GM12878 (cell line): ENCODE measurements at regions not wholly inside any gene's neighbourhood (a gene's known extent, or its start where the extent isn't known, plus 50 kb on each side); places are given as distances from the start of the nearest gene placed in this dataset.

ENCODE experiments used
- ATAC-seq: fragments of 200-7000 bp; cut with Tn5 transposase; 3 replicates; pipeline ENCODE4 v1.9.1; 2020; ENCODE audit warnings: mild to moderate bottlenecking, moderate library complexity
- BruUV-seq: library from RNA; stranded (reverse); fragments of 400-500 nt; replicated peaks from 2 replicates; lab custom pipeline; 2021; lab: Mats Ljungman, UMichigan
- CTCF ChIA-PET: fragments of 300-600 bp; sonication (Branson Sonifier 250); formaldehyde crosslinking; extraction: SDS; loops from one replicate; lab custom pipeline; 2021; ENCODE audit warnings: inconsistent platforms; lab: Yijun Ruan, JAX
- POLR2A ChIA-PET: fragments of 350-600 bp; formaldehyde crosslinking; extraction: SDS; loops from one replicate; lab custom pipeline; 2021; ENCODE audit warnings: inconsistent platforms; lab: Charles Lee
- RAD21 ChIA-PET: fragments of 300-600 bp; sonication (Branson Sonifier 250); formaldehyde crosslinking; loops from one replicate; lab custom pipeline; 2023; ENCODE audit warnings: antibody characterized with exemption; ENCODE audit not compliant: unreplicated experiment; lab: Charles Lee
- SMC1A ChIA-PET: fragments of 300-600 bp; sonication (Branson Sonifier 250); formaldehyde crosslinking; loops from one replicate; lab custom pipeline; 2023; ENCODE audit not compliant: unreplicated experiment, uncharacterized antibody; lab: Charles Lee
- DNase-seq: peaks from one replicate; pipeline ENCODE4 v3.0.0-alpha.2; 2011; ENCODE audit warnings: low read depth, low spot score
- FAIRE-seq: peaks from 3 replicates; lab custom pipeline; 2011; peaks lifted over from hg19 to GRCh38; lab: Jason Lieb, UNC
- H2AFZ ChIP-seq: 2 replicates; pipeline ENCODE4 v1.6.0; 2011; ENCODE audit warnings: low read depth, low read length, control low read depth; ENCODE audit not compliant: control insufficient read depth
- H3K27ac ChIP-seq: 2 replicates; pipeline ENCODE4 v1.5.1; 2011; ENCODE audit warnings: control low read depth; ENCODE audit not compliant: control insufficient read depth, insufficient read depth
- H3K27me3 ChIP-seq, 2 experiments: replicated peaks in 1 of 2; 2 replicates each; pipeline versions ENCODE4 v1.6.0 to v1.6.1; 2011; ENCODE audit warnings: low read length in 1 of 2; ENCODE audit not compliant: control insufficient read depth in 2 of 2, insufficient read depth in 2 of 2
- H3K36me3 ChIP-seq, 2 experiments: 2 replicates each; pipeline ENCODE4 v1.5.1; 2011; ENCODE audit warnings: low read length in 1 of 2; ENCODE audit not compliant: control insufficient read depth in 2 of 2, insufficient read depth in 2 of 2
- H3K4me1 ChIP-seq: 2 replicates; pipeline ENCODE4 v1.6.1; 2011; ENCODE audit warnings: mild to moderate bottlenecking, low read length, moderate library complexity, mixed read lengths; ENCODE audit not compliant: control insufficient read depth, insufficient read depth
- H3K4me2 ChIP-seq: 2 replicates; pipeline ENCODE4 v1.6.0; 2011; ENCODE audit warnings: control low read depth; ENCODE audit not compliant: control insufficient read depth, insufficient read depth
- H3K4me3 ChIP-seq: fragments of 200-600 bp; sonication (generic); 2 replicates; pipeline ENCODE4 v1.5.1; 2016
- H3K79me2 ChIP-seq: 2 replicates; pipeline ENCODE4 v1.6.0; 2011; ENCODE audit warnings: low read length; ENCODE audit not compliant: control insufficient read depth, insufficient read depth
- H3K9ac ChIP-seq: 2 replicates; pipeline ENCODE4 v1.8.0; 2011; ENCODE audit warnings: low read length, control low read depth, mixed read lengths; ENCODE audit not compliant: control insufficient read depth, insufficient read depth
- H3K9me3 ChIP-seq: replicated peaks from 3 replicates; pipeline ENCODE4 v1.5.1; 2011; ENCODE audit warnings: mild to moderate bottlenecking, low read length; ENCODE audit not compliant: control insufficient read depth, insufficient read depth
- H4K20me1 ChIP-seq: 2 replicates; pipeline ENCODE4 v1.6.0; 2011; ENCODE audit not compliant: control insufficient read depth, insufficient read depth
- BCL11A ChIP-seq: IDR thresholded peaks from 2 replicates; pipeline ENCODE4 v1.6.1; 2011; ENCODE audit warnings: low read depth, low read length
- BCLAF1 ChIP-seq: fragments of 450-650 bp; IDR thresholded peaks from 2 replicates; pipeline ENCODE4 v1.6.1; 2017; ENCODE audit warnings: antibody characterized with exemption, mild to moderate bottlenecking, moderate library complexity
- HDAC6 ChIP-seq: fragments of 200-600 bp; sonication (generic); IDR thresholded peaks from one replicate; pipeline ENCODE4 v1.8.0; 2017; ENCODE audit warnings: antibody characterized with exemption; ENCODE audit not compliant: unreplicated experiment
- NBN ChIP-seq: fragments of 450-650 bp; IDR thresholded peaks from 2 replicates; pipeline ENCODE4 v1.6.1; 2016
- NR2C2 ChIP-seq: IDR thresholded peaks from 2 replicates; pipeline ENCODE4 v1.6.1; 2011; ENCODE audit warnings: borderline replicate concordance, low read depth; ENCODE audit not compliant: control insufficient read depth, insufficient read length
- SIX5 ChIP-seq: IDR thresholded peaks from 2 replicates; pipeline ENCODE4 v1.6.1; 2011; ENCODE audit warnings: mild to moderate bottlenecking, low read depth, low read length, moderate library complexity; ENCODE audit not compliant: severe bottlenecking
- SKIL ChIP-seq: fragments of 450-650 bp; IDR thresholded peaks from 2 replicates; pipeline ENCODE4 v1.6.1; 2017; ENCODE audit warnings: mild to moderate bottlenecking, low read depth, inconsistent platforms; ENCODE audit not compliant: poor library complexity, severe bottlenecking
- WRNIP1 ChIP-seq: IDR thresholded peaks from 2 replicates; pipeline ENCODE4 v1.6.1; 2011; ENCODE audit warnings: low read depth, low read length, improper control_type of control experiment, borderline replicate concordance
- YY1 ChIP-seq: IDR thresholded peaks from 2 replicates; pipeline ENCODE4 v1.6.1; 2011; ENCODE audit warnings: low read depth, mild to moderate bottlenecking, low read length
- WGBS: methylation state at CpG from one replicate; pipeline ENCODE4 v1.1.6; 2016; ENCODE audit warnings: low lambda C conversion rate; ENCODE audit not compliant: insufficient replicate concordance, insufficient coverage; ENCODE audit errors: missing lambda C conversion rate; 5-methylcytosine and 5-hydroxymethylcytosine counted together
- in situ Hi-C: fragments of 300-500 bp; cut with MboI; formaldehyde crosslinking; loops from 9 replicates; pipeline ENCODE4 v1.14.3; 2018; ENCODE audit warnings: mixed read lengths
- intact Hi-C: fragments of 100-400 bp; cut with micrococcal nuclease; formaldehyde crosslinking; loops from one replicate; pipeline ENCODE4 v1.14.2; 2022; ENCODE audit not compliant: unreplicated experiment

- CTCF ChIA-PET: no interaction called here
- SMC1A ChIA-PET: no interaction called here
- H2AFZ ChIP-seq: no peak overlapping the region
- intact Hi-C loops (no loop called here), in situ Hi-C loops (no loop called here)
- H3K9ac ChIP-seq: no peak overlapping the region
- TF ChIP-seq SIX5 (no peak), SKIL (no peak), BCLAF1 (no peak), WRNIP1 (no peak), NBN (no peak), HDAC6 (no peak), YY1 (no peak), BCL11A (no peak), NR2C2 (no peak)
- no peaks in the 10 kb centered on the region; the same call in 1 of the 3 replicates for H3K9me3 ChIP-seq
- H3K27ac ChIP-seq: no peak overlapping the region
- POLR2A ChIA-PET: no interaction called here
- H3K36me3 ChIP-seq: no peaks in the 10 kb centered on the region
- no peaks in the 10 kb centered on the region for H3K27me3 ChIP-seq
- RAD21 ChIA-PET: no interaction called here
- H3K4me1 ChIP-seq: no peaks in the 10 kb centered on the region
- no peaks in the 10 kb centered on the region for H4K20me1 ChIP-seq
- 6% methylated on average over 1 of the region's 1 CpG for WGBS
- H3K4me2 ChIP-seq: no peak overlapping the region
- no peak overlapping the region for H3K4me3 ChIP-seq
- BruUV-seq: no TSS peak
- no peak for ATAC-seq
- no peak for FAIRE-seq
- DNase-seq: no peak
- H3K79me2 ChIP-seq: no peaks in the 10 kb centered on the region
Measured at GRCh38 chr16:16904601-16905000, 525.7 kb downstream of the NPIPA7 start.
